Activated naive CD4-positive, alpha-beta T cell treated with anti-CD3 and anti-CD28 coated beads, Interleukin-2, amount 50 U/mL, for 24 hours (primary cell): ENCODE measurements at regions not wholly inside any gene's neighbourhood (a gene's known extent, or its start where the extent isn't known, plus 50 kb on each side); places are given as distances from the start of the nearest gene placed in this dataset.

Experiments
- H3K27ac Mint-ChIP-seq: one replicate; pipeline ENCODE4 v1.8.0; 2021; ENCODE audit warnings: mild to moderate bottlenecking, mixed read lengths
- H3K27me3 Mint-ChIP-seq: one replicate; pipeline ENCODE4 v1.8.0; 2021; ENCODE audit warnings: mixed read lengths
- H3K36me3 Mint-ChIP-seq: one replicate; pipeline ENCODE4 v1.8.0; 2021; ENCODE audit warnings: mixed read lengths
- H3K4me1 Mint-ChIP-seq: one replicate; pipeline ENCODE4 v1.8.0; 2021; ENCODE audit warnings: mixed read lengths
- H3K4me3 Mint-ChIP-seq: one replicate; pipeline ENCODE4 v1.8.0; 2021; ENCODE audit warnings: mild to moderate bottlenecking, mixed read lengths
- H3K9me3 Mint-ChIP-seq: one replicate; pipeline ENCODE4 v1.8.0; 2021; ENCODE audit warnings: mixed read lengths

DNA sequence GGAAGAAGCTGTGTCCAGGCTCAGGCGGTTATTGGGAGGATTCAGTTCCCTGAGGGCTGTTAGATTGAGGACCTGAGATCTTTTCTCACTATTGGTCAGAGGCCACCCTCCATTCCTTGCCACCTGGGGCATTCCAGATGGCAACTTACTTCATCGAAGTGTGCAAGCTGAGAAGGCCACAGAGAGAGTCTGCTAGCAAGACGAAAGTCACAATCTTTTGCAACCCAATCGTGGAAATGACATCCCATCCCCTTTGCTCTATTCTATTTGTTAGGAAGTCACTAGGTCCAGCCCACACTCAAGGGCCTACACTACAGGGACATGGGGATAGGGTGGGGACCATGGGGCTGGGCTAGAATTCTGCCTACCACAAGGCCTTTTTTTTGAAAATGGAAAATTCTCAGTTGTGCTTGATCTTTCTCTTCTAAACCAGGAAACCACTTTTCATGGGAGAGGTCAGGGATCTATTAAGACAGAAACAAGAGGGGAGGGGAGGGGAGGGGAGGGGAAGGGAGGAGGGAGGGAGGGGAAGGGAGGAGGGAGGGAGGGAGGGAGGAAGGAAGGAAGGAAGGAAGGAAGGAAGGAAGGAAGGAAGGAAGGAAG lies 217.2 kb downstream of the BCAS1 start:
- Mint-ChIP-seq H3K4me3 (no peak overlapping the region), H3K27me3 (no peaks in the 10 kb centered on the region), H3K9me3 (no peaks in the 10 kb centered on the region), H3K4me1 (peaks cover 31% of the 10 kb centered on the region), H3K27ac (peak overlapping the region; percentile 17), H3K36me3 (no peaks in the 10 kb centered on the region)

DNA sequence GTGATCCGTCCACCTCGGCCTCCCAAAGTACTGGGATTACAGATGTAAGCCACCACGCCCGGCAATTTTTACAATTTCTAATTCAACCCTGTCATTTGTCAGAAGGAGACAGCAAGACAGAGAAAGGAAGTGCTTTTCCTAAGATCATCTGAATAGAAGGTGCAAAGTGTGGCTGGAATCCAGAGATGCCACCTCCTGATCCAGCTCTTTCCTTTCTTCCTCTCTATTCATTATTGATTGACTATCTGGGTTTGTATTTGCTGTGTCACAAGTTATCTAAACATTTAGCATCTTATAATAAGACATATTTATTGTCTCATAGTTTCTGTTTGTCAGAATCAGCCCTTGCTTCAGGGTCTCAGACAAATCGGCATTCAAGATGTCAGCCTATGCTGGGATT lies 217.7 kb downstream of the BCAS1 start:
- Mint-ChIP-seq H3K4me3 (no peak overlapping the region), H3K4me1 (peaks cover 31% of the 10 kb centered on the region), H3K36me3 (no peaks in the 10 kb centered on the region), H3K27ac (no peak overlapping the region), H3K9me3 (no peaks in the 10 kb centered on the region), H3K27me3 (no peaks in the 10 kb centered on the region)

DNA sequence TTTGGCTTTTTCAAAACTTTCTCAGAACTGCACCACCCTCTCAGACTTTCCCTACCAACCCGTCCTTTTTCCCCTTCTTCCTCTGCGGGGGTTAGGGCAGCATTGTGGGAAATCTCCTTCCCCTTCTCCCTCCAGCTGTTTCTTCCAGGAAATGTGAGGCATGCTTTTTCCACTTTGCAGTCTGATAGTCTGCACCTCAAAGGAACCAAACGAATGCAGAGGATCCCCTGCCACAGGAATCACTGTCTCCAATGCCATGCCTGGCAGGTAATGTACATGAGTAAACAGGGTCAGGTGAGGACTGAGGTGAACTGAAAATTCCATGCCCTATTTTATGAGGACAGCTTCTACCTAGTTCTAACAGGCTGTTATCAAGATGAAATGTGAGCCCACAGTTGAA lies 218.4 kb downstream of the BCAS1 start:
- Mint-ChIP-seq H3K36me3 (no peaks in the 10 kb centered on the region), H3K4me1 (peaks cover 32% of the 10 kb centered on the region), H3K4me3 (no peak overlapping the region), H3K27ac (no peak overlapping the region), H3K9me3 (no peaks in the 10 kb centered on the region), H3K27me3 (no peaks in the 10 kb centered on the region)

DNA sequence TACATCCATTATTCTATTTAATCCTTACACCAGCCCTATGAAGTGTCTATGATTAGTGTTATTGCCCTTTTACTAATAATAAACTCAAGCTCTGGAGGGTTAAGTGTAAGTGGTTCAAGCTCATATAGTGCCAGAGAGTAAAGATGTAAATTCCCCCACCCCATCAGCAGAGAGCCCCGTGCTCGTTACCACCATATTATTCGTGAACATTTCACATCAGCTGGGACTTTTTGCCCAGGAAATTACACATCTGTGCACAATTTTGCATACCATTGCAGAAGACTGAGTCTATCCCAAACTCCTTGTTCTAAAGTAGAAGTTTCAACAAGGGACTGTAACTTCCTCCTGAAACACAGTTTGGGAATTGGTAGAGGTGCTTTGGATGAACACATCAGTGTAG lies 220.1 kb downstream of the BCAS1 start:
- H3K27me3 Mint-ChIP-seq, result no peaks in the 10 kb centered on the region
- H3K27ac Mint-ChIP-seq, result no peak overlapping the region
- no peaks in the 10 kb centered on the region for H3K36me3 Mint-ChIP-seq
- H3K4me1 Mint-ChIP-seq, result peaks cover 32% of the 10 kb centered on the region
- no peaks in the 10 kb centered on the region for H3K9me3 Mint-ChIP-seq
- H3K4me3 Mint-ChIP-seq, result no peak overlapping the region

DNA sequence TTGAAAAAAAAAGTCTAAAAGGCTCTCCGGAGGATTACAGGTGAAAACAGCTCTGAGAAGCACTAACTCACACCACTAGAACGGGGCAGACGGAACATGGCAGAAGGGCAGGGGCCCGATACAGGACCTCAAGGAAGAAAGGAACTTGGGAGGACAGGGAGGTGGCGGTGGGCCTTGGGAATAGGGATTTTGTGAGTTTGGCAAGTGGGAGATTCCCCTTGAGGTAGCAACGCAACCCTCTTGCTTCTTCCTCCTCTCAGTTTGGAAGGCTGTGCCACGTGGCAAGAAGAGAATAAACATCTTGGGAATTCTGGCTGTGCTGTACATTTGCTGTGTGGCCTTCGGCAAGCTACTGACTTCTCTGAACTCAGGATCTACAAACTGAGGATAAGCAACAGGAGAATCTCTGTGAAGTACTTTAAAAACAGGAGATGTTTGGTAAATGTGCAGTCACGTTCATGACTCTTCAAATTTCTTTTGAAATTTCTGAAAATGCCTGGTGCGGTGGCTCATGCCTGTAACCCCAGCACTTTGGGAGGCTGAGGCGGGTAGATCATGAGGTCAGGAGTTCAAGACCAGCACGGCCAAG lies 220.8 kb downstream of the BCAS1 start:
- Mint-ChIP-seq H3K4me1 (peaks cover 40% of the 10 kb centered on the region), H3K27me3 (no peaks in the 10 kb centered on the region), H3K27ac (peak overlapping the region; percentile 33), H3K36me3 (no peaks in the 10 kb centered on the region), H3K4me3 (no peak overlapping the region), H3K9me3 (no peaks in the 10 kb centered on the region)

DNA sequence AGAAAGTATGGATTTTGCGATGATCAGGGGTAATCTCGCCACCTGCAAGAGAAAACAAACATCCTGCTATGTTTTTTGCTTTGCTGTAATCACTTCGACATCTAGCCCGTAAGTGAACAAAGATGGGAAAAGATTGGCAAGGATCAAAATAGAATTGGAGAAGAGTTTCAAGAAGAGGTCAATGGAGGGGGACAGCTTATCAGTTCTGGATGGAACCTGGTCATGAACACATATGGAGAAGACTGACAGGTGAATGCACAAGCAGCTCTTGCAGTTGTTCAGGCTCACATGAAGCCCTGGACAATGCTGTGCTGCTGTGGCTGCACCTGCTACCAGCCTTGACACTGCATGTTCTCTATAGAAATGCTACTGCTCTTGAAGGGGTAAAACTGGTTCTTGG lies 222.1 kb downstream of the BCAS1 start:
- no peaks in the 10 kb centered on the region for H3K27me3 Mint-ChIP-seq
- peaks cover 51% of the 10 kb centered on the region for H3K4me1 Mint-ChIP-seq
- no peaks in the 10 kb centered on the region for H3K36me3 Mint-ChIP-seq
- H3K9me3 Mint-ChIP-seq, result no peaks in the 10 kb centered on the region
- H3K27ac Mint-ChIP-seq, result no peak overlapping the region
- no peak overlapping the region for H3K4me3 Mint-ChIP-seq

DNA sequence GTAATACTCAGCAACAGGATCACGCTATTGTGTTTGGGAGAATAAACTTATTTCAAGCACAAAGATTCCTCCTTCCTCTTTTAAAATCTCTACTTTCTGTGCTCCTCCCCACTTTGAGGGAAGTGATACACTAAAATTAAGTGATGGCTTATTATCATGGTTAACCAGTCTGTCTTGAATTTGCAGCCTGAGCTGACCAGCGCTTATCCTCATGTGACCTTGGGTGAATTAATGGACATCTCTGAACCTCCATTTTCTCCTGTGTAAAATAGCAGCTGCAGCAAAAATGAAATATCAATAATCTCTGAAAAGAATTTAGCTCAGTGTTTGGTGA lies 222.6 kb downstream of the BCAS1 start:
- H3K9me3 Mint-ChIP-seq, result no peaks in the 10 kb centered on the region
- H3K27ac Mint-ChIP-seq, result no peak overlapping the region
- no peaks in the 10 kb centered on the region for H3K36me3 Mint-ChIP-seq
- H3K4me3 Mint-ChIP-seq, result peak overlapping the region; percentile 78
- no peaks in the 10 kb centered on the region for H3K27me3 Mint-ChIP-seq
- peaks cover 56% of the 10 kb centered on the region for H3K4me1 Mint-ChIP-seq

DNA sequence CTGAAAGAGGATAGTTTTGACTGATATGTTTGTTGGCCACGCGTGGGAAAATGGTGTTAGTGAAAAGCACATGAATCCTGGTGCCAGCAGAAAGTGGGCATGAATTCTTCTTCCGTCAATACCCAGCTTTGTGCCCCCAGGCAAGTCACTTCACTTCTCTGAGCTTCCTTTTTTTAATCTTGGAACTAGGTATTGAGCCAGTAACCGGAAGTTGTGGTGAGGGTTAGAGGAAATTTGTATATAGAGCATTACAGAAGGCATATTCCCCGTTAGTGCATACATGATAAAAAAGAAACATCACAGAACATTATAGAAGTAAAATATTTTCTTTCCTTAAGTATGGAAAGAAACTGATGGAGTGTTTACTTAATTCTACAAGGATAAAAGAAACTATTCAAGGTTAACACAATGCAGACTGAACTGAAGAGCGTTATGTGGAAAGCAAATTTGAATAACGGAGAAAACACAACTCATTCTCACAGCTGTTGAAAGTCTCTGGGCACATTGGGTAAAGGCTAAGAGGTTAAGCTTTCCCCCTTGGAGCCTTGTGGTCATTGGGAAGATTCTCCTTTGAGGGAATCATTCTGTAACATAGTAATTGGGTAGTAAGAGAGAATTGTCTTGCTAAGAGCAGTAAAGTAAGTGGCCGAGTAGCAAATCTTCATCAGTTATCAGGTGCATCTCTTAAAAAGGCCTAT lies 223.1 kb downstream of the BCAS1 start:
- peak overlapping the region; percentile 89 for H3K27ac Mint-ChIP-seq
- H3K9me3 Mint-ChIP-seq, result no peaks in the 10 kb centered on the region
- peak overlapping the region; percentile 78 for H3K4me3 Mint-ChIP-seq
- peaks cover 61% of the 10 kb centered on the region for H3K4me1 Mint-ChIP-seq
- no peaks in the 10 kb centered on the region for H3K27me3 Mint-ChIP-seq
- no peaks in the 10 kb centered on the region for H3K36me3 Mint-ChIP-seq

DNA sequence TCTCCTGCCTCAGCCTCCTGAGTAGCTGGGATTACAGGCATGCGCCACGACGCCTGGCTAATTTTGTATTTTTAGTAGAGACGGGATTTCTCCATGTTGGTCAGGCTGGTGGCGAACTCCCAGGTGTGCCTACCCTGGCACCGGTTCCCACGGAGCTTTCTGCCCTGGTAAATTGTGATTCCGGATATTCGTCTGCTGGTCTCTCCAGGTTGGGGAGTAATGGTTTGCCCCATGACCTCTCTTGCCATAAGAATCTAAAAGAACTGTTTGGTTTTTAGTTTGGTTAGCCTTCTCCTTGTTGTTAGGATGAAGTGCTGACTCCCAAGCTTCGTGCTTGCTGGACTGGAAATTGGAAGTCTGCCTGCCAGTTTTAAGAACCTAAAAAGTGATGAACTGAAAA lies 223.8 kb downstream of the BCAS1 start:
- Mint-ChIP-seq H3K36me3 (no peaks in the 10 kb centered on the region), H3K9me3 (no peaks in the 10 kb centered on the region), H3K4me3 (no peak overlapping the region), H3K4me1 (peaks cover 66% of the 10 kb centered on the region), H3K27me3 (no peaks in the 10 kb centered on the region), H3K27ac (peak overlapping the region; percentile 89)

DNA sequence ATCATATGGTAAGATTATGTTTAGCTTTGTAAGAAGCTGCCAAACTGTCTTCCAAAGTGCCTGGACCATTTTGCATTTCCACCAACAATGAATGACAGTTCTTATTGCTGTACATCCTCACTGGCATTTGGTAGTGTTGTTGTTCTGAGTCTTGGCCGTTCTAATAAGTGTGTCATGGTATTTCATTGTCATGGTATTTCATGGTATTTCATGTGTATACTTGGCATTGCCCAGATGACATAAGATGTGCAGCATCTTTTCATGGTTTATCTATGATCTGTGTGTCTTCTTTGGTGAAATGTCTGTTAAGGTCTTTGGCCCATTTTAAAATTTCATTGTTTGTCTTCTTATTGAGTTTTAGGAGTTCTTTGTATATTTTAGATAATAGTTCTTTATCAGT lies 224.4 kb downstream of the BCAS1 start:
- Mint-ChIP-seq H3K4me3 (no peak overlapping the region), H3K9me3 (no peaks in the 10 kb centered on the region), H3K36me3 (no peaks in the 10 kb centered on the region), H3K27ac (peak overlapping the region; percentile 39), H3K27me3 (no peaks in the 10 kb centered on the region), H3K4me1 (peaks cover 68% of the 10 kb centered on the region)

DNA sequence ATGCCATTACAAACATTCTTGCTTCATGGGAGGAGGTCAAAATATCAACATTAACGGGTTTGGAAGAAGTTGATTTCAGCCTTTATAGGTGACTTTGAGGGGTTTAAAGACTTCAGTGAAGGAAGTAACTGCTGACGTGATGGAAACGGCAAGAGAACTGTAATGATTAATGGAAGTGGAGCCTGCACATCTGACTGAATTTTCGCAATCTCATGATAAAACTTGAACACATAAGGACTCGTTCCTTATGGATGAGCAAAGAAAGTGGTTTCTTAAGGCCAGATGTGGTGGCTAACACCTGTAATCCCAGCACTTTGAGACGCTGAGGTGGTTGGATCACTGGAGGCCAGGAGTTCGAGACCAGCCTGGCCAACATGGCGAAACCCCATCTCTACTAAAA lies 226.1 kb downstream of the BCAS1 start:
- Mint-ChIP-seq H3K27me3 (no peaks in the 10 kb centered on the region), H3K9me3 (no peaks in the 10 kb centered on the region), H3K27ac (peak overlapping the region; percentile 36), H3K4me3 (no peak overlapping the region), H3K36me3 (no peaks in the 10 kb centered on the region), H3K4me1 (peaks cover 86% of the 10 kb centered on the region)

DNA sequence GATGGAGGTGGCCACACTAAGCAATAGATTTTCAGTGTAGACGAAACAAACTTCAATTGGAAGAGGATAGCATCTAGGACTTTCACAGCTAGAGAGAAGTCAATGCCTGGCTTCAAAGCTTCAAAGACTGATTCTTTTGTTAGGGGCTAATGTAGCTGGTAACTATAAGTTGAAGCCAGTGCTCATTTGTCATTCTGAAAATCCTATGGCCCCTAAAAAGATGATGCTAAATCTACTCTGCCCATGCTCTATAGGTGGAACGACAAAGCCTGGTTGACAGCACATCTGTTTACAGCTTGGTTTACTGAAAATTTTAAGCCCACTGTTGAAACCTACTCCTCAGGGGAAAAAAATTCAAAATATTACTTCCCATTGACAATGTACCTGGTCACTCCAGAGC lies 226.7 kb downstream of the BCAS1 start:
- no peaks in the 10 kb centered on the region for H3K36me3 Mint-ChIP-seq
- H3K9me3 Mint-ChIP-seq, result no peaks in the 10 kb centered on the region
- peaks cover 91% of the 10 kb centered on the region for H3K4me1 Mint-ChIP-seq
- H3K27ac Mint-ChIP-seq, result no peak overlapping the region
- no peak overlapping the region for H3K4me3 Mint-ChIP-seq
- H3K27me3 Mint-ChIP-seq, result no peaks in the 10 kb centered on the region

DNA sequence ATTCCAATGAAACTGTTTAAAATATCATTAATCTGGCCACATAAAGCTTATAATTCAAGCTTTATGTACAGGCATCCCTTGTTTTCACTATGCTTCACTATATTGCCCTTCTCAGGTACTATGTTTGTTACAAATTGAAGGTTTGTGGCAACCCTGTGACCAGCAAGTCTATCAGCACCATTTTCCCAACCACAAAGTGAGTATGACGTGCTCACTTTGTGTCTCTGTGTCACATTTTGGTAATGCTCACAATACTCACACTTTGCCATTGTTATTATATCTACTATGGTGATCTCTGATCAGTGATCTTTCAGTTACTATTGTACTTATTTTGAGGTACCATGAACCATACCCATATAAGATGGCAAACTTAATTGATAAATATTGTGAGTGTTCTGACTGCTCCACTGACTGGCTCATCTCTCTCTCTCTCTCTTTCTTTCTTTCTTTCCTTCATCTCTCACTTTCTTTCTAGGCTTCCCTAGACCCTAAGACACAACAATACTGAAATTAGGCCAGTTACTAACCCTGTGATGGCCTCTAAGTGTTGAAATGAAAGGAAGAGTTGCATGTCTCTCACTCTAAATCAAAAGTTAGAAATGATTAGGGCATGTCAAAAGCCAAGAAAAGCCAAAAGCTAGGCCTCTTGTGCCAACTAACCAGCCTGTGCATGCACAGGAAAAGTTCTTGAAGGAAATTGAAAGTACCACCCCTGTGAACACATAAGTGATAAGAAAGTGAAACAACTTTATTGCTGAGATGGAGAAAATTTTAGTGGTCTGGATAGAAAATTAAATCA lies 227.9 kb downstream of the BCAS1 start:
- Mint-ChIP-seq H3K4me3 (peak overlapping the region; percentile 69), H3K27me3 (no peaks in the 10 kb centered on the region), H3K27ac (peak overlapping the region; percentile 82), H3K4me1 (peaks cover 91% of the 10 kb centered on the region), H3K9me3 (no peaks in the 10 kb centered on the region), H3K36me3 (no peaks in the 10 kb centered on the region)

DNA sequence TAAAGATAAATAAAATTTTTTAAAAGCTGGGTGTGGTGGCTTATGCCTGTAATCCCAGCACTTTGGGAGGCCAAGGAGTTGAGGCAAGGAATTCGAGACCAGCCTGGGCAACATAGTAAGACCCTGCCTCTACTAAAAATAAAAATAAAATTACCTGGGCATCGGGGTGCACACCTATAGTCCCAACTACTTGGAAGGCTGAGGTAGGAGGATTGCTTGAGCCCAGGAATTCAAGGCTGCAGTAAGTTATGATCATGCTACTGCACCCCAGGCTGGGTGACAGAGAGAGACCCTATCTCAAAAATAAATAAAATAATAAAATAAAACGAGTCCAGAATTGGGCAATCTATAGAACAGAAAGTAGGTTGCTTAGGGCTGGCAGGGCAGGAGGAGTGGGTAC lies 228.7 kb downstream of the BCAS1 start:
- peak overlapping the region; percentile 28 for H3K4me3 Mint-ChIP-seq
- H3K9me3 Mint-ChIP-seq, result no peaks in the 10 kb centered on the region
- H3K36me3 Mint-ChIP-seq, result no peaks in the 10 kb centered on the region
- peaks cover 91% of the 10 kb centered on the region for H3K4me1 Mint-ChIP-seq
- no peaks in the 10 kb centered on the region for H3K27me3 Mint-ChIP-seq
- peak overlapping the region; percentile 82 for H3K27ac Mint-ChIP-seq

DNA sequence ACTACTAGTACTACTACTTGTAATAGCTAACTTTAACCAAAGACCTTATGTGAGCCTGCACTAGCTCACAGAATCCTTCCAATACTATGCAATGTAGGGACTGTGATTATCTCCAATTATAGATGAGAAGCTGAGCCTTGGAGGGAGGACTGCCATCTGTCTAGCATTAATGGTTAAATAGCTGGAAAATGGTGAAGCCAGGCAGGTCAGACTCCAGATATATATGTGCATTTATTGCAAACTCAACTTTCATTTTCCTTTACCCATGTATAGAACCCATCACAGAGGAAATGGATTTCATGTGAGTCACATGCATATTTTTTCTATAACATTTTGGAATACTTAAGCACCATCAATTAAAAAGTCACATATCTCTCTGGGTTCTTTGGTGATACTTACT lies 229.9 kb downstream of the BCAS1 start:
- Mint-ChIP-seq H3K4me3 (no peak overlapping the region), H3K27me3 (no peaks in the 10 kb centered on the region), H3K27ac (peak overlapping the region; percentile 88), H3K9me3 (no peaks in the 10 kb centered on the region), H3K36me3 (no peaks in the 10 kb centered on the region), H3K4me1 (peaks cover 81% of the 10 kb centered on the region)
